ENCODE measurements at regions not wholly inside any gene's neighbourhood (a gene's known extent, or its start where the extent isn't known, plus 50 kb on each side); places are given as distances from the start of the nearest gene placed in this dataset.
A peak's percentile ranks its signal among the peaks of the same experiment; 100 is the strongest.

- CTCF ChIA-PET (ENCODE audit: low intra/inter-chr PET ratio), result no interaction called here
- peak; percentile 24; the same call in 2 of the 3 replicates for ATAC-seq
- TF ChIP-seq MTA2 (IDR thresholded peaks at IDR 0.05; ENCODE audit: low read depth) (no peak), CBX3 (IDR thresholded peaks at IDR 0.05; ENCODE audit: borderline replicate concordance in 1 of 2, low read length in 2 of 2) (no peak), MTA1 (IDR thresholded peaks at IDR 0.05; ENCODE audit: borderline replicate concordance) (no peak), ZBTB40 (IDR thresholded peaks at IDR 0.05) (no peak), ZBTB40 (CRISPR knock-in tag; IDR thresholded peaks at IDR 0.05) (no peak)
- TF ChIP-seq, protein P1, sequence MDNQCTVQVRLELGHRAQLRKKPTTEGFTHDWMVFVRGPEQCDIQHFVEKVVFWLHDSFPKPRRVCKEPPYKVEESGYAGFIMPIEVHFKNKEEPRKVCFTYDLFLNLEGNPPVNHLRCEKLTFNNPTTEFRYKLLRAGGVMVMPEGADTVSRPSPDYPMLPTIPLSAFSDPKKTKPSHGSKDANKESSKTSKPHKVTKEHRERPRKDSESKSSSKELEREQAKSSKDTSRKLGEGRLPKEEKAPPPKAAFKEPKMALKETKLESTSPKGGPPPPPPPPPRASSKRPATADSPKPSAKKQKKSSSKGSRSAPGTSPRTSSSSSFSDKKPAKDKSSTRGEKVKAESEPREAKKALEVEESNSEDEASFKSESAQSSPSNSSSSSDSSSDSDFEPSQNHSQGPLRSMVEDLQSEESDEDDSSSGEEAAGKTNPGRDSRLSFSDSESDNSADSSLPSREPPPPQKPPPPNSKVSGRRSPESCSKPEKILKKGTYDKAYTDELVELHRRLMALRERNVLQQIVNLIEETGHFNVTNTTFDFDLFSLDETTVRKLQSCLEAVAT (IDR thresholded peaks at IDR 0.05), result no peak
- TF ChIP-seq, protein P2, sequence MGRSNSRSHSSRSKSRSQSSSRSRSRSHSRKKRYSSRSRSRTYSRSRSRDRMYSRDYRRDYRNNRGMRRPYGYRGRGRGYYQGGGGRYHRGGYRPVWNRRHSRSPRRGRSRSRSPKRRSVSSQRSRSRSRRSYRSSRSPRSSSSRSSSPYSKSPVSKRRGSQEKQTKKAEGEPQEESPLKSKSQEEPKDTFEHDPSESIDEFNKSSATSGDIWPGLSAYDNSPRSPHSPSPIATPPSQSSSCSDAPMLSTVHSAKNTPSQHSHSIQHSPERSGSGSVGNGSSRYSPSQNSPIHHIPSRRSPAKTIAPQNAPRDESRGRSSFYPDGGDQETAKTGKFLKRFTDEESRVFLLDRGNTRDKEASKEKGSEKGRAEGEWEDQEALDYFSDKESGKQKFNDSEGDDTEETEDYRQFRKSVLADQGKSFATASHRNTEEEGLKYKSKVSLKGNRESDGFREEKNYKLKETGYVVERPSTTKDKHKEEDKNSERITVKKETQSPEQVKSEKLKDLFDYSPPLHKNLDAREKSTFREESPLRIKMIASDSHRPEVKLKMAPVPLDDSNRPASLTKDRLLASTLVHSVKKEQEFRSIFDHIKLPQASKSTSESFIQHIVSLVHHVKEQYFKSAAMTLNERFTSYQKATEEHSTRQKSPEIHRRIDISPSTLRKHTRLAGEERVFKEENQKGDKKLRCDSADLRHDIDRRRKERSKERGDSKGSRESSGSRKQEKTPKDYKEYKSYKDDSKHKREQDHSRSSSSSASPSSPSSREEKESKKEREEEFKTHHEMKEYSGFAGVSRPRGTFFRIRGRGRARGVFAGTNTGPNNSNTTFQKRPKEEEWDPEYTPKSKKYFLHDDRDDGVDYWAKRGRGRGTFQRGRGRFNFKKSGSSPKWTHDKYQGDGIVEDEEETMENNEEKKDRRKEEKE (IDR thresholded peaks at IDR 0.05; ENCODE audit: borderline replicate concordance in 1 of 2, control insufficient read depth in 1 of 2, low read depth in 2 of 2, low read length in 1 of 2), result no peak
Measured at GRCh38 chr15:70153921-70154717, 56.4 kb upstream of the TLE3 start.

More at GRCh38 chr15:70153921-70154717, 56.4 kb upstream of the TLE3 start:
- no peaks in the 10 kb centered on the region for H3K36me3 ChIP-seq (ENCODE audit: control insufficient read depth, insufficient read depth, low read length)
- no peak overlapping the region for H2AFZ ChIP-seq (ENCODE audit: low read depth, low read length)
- H3K4me1 ChIP-seq (replicated peaks in 1 of 2; ENCODE audit: control insufficient read depth in 2 of 2, insufficient read depth in 2 of 2, low read length in 2 of 2), result peaks cover 5% of the 10 kb centered on the region in 2 experiments; a peak in 2 of 5 replicates
- WGBS (ENCODE audit: insufficient coverage, low coverage, missing lambda C conversion rate), result 5% methylated on average over 20 of the region's 27 CpGs
- intact Hi-C loops (cut with micrococcal nuclease), result no loop called here
- H3K9ac ChIP-seq (ENCODE audit: insufficient read depth in 1 of 2, low read depth in 2 of 2, low read length in 2 of 2), result no peak overlapping the region; a peak in 1 of 4 replicates
- DNase-seq (ENCODE audit: extremely low read depth in 1 of 4, low spot score in 3 of 4) (no peak), FAIRE-seq (no peak)
- H4K20me1 ChIP-seq (replicated peaks; ENCODE audit: control insufficient read depth, insufficient read depth, low read length), result no peaks in the 10 kb centered on the region; the same call in 1 of the 2 replicates
- H3K9me3 ChIP-seq (replicated peaks; ENCODE audit: control insufficient read depth, insufficient read depth, low read depth, low read length), result no peaks in the 10 kb centered on the region
- H3K9me1 ChIP-seq (ENCODE audit: control insufficient read depth, insufficient read depth, low read length), result no peaks in the 10 kb centered on the region
- POLR2A ChIA-PET, result interaction anchor here (1.4 kb wide), 1 partner anchor 21 kb away, joined by 3 read pairs; no protein-coding TSS in a partner anchor
- H3K4me2 ChIP-seq (ENCODE audit: insufficient read depth, low read length), result no peak overlapping the region
- H3K4me3 ChIP-seq, result no peak overlapping the region
- H3K27me3 ChIP-seq (ENCODE audit: control insufficient read depth in 2 of 2, insufficient read depth in 2 of 2, low read length in 2 of 2), result peaks cover 35 to 55% of the 10 kb centered on the region in 2 experiments
- H3K27ac ChIP-seq (ENCODE audit: extremely low read depth, low read depth, low read length), result no peak overlapping the region
- no TSS peak for BruUV-seq (replicated peaks)
- in situ Hi-C loops (cut with MboI), result no loop called here
- no peaks in the 10 kb centered on the region for H3K79me2 ChIP-seq (ENCODE audit: control insufficient read depth, insufficient read depth, low read length)
